Small intestine (tissue), 7 donors: ENCODE measurements at regions not wholly inside any gene's neighbourhood (a gene's known extent, or its start where the extent isn't known, plus 50 kb on each side); places are given as distances from the start of the nearest gene placed in this dataset.
"Not testable (repeated sequence)": the region's sequence is repeated elsewhere in the genome, so short reads cannot be mapped to it uniquely, and the experiment has no call there.

Source experiments
- DNase-seq, 2 donors: peaks; one replicate each; pipeline versions ENCODE4 v3.0.0 to v3.0.0-alpha.2; 2013
- FAIRE-seq: peaks from 2 replicates; lab custom pipeline; 2012; peaks lifted over from hg19 to GRCh38; lab: Jason Lieb, UNC
- H3K27ac ChIP-seq, 3 donors: one replicate each; pipeline ENCODE4 v1.5.1; 2013; ENCODE audit warnings: low read length in 2 of 3, mild to moderate bottlenecking in 2 of 3, control low read depth in 1 of 3, inconsistent platforms in 1 of 3, low read depth in 1 of 3, moderate library complexity in 1 of 3
- H3K27me3 ChIP-seq, 3 donors: one replicate each; pipeline ENCODE4 v1.6.1; 2013; ENCODE audit warnings: low read length in 3 of 3, inconsistent platforms in 1 of 3; ENCODE audit not compliant: control insufficient read depth in 3 of 3, insufficient read depth in 3 of 3
- H3K36me3 ChIP-seq, 3 donors: one replicate each; pipeline ENCODE4 v1.6.1; 2013; ENCODE audit warnings: low read length in 3 of 3, inconsistent platforms in 1 of 3, low read depth in 1 of 3, mild to moderate bottlenecking in 1 of 3, moderate library complexity in 1 of 3; ENCODE audit not compliant: control insufficient read depth in 3 of 3, insufficient read depth in 2 of 3
- H3K4me1 ChIP-seq, 3 donors: one replicate each; pipeline ENCODE4 v1.6.1; 2013; ENCODE audit warnings: low read length in 2 of 3, inconsistent platforms in 1 of 3, low read depth in 1 of 3, mild to moderate bottlenecking in 1 of 3, moderate library complexity in 1 of 3; ENCODE audit not compliant: control insufficient read depth in 3 of 3, insufficient read depth in 2 of 3
- H3K4me3 ChIP-seq, 3 donors: one replicate each; pipeline ENCODE4 v1.5.1; 2013; ENCODE audit warnings: low read length in 3 of 3, control low read depth in 1 of 3, inconsistent platforms in 1 of 3, low read depth in 1 of 3, mild to moderate bottlenecking in 1 of 3, moderate library complexity in 1 of 3
- H3K9me3 ChIP-seq, 2 donors: one replicate each; pipeline ENCODE4 v1.6.1; 2013; ENCODE audit warnings: low read depth in 1 of 2, low read length in 1 of 2; ENCODE audit not compliant: control insufficient read depth in 2 of 2, insufficient read depth in 1 of 2
- WGBS, 3 donors: extraction: QIAGEN DNeasy Blood & Tissue Kit; methylation state at CpG; one replicate each; pipeline ENCODE4 v1.1.7; 2013; 5-methylcytosine and 5-hydroxymethylcytosine counted together
- donor health status: healthy with polysubstance abuse.
- donor health status: control.
- donor health status: control.
- donor health status: Bipolar disorder and iron deficiency.
- donor health status: healthy.

DNA sequence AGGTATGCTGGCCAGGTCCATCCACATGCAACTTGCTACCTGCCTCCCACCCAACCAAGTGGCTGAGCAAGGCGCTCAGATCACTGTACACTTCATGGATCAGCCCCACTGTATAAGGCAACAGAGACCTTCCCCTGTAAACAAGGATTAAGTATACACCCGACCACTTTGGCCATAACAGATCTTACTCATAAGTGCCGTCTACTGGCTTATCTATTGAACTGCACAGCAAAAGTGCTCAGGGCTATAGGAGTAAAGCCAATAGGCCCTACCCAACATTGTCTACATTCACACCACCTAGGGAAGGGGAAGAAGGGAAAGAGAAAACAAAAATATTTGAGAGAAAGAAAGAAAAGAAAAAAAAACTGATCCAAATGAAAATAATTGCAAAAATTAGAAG lies 663.9 kb upstream of the LRRTM1 start:
- FAIRE-seq: no peak

DNA sequence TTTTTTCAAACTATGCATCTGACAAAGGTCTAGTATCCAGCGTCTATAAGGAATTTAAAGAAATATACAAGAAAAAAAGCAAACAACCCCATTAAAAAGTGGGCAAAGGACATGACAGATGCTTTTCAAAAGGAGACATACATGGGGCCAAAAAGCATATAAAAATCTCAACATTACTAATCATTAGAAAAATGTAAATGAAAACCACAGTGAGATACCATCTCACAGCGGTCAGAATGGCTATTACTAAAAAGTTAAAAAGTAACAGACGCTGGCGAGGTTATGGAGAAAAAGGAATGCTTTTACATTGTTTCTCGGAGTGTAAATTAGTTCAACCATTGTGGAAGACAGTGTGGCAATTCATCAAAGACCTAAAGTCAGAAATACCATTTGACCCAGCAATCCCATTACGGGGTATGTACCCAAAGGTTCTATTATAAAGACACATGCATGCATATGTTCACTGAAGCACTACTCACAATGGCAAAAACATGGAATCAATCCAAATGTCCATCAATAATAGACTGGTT lies 643.1 kb upstream of the LRRTM1 start:
- FAIRE-seq (no peak), DNase-seq (no peak)
- no peaks in the 10 kb centered on the region for H3K36me3 ChIP-seq
- H3K27me3 ChIP-seq: no peaks in the 10 kb centered on the region
- H3K27ac ChIP-seq: no peak overlapping the region
- 73 to 80% (median 75%) methylated on average over 6 of the region's 6 CpGs for WGBS, 3 donors
- H3K9me3 ChIP-seq: no peaks in the 10 kb centered on the region
- no peak overlapping the region for H3K4me3 ChIP-seq
- H3K4me1 ChIP-seq: no peaks in the 10 kb centered on the region

More for the DNA sequence above, 663.9 kb upstream of the LRRTM1 start:
- Histone ChIP-seq H3K4me1 (no peaks in the 10 kb centered on the region), H3K9me3 (peaks cover 0 to 27% of the 10 kb centered on the region in 2 donors), H3K36me3 (no peaks in the 10 kb centered on the region), H3K27ac (no peak overlapping the region), H3K27me3 (no peaks in the 10 kb centered on the region), H3K4me3 (no peak overlapping the region)
- no peak for DNase-seq
- 56 to 66% (median 58%) methylated on average over 3 of the region's 3 CpGs for WGBS, 3 donors

DNA sequence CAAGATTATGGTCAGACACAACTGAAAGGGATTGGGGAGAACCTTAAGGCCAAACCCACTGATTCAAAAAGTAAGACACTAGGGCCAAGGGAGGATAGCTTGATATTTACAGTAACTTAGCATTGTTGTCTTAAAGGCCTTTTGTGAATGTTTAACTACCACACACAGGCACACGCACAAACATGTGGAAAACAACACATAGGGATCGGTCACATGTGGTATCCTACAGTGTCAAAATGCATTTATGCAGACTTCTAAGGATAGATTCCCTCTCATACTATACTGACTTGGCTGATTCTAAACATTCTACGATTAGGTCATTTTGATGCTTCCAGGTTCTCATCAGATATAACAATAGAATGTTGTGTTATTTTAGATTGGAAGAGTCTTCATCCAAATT lies 638.9 kb upstream of the LRRTM1 start:
- peaks cover 0 to 1% of the 10 kb centered on the region in 2 donors for H3K9me3 ChIP-seq
- no peaks in the 10 kb centered on the region for H3K36me3 ChIP-seq
- no peaks in the 10 kb centered on the region for H3K4me1 ChIP-seq
- WGBS, 3 donors: 83 to 91% (median 90%) methylated on average over 3 of the region's 3 CpGs
- H3K27me3 ChIP-seq: no peaks in the 10 kb centered on the region
- no peak overlapping the region for H3K27ac ChIP-seq
- DNase-seq (no peak), FAIRE-seq (no peak)
- no peak overlapping the region for H3K4me3 ChIP-seq

DNA sequence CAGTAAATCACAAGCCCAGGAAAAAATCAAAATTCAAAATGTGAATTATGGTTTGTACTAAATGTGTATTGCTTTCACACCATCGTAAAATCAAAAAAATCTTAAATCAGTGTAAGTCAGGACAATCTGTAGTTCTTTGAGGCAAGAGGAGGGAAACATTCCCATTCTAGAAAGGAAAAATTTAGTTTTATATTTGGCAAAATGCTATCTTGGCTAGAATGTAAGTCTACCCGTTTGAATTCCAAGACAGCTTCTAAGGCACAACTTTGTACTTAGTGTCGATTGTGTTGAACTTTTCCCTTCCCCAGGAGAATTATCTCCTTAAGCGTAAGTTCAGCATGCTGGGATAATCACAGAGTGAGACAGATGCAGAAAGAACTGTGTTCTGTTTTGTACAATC lies 638.2 kb upstream of the LRRTM1 start:
- 81 to 87% (median 84%) methylated on average over 4 of the region's 4 CpGs for WGBS, 3 donors
- Histone ChIP-seq H3K36me3 (no peaks in the 10 kb centered on the region), H3K27ac (no peak overlapping the region), H3K4me3 (no peak overlapping the region), H3K4me1 (no peaks in the 10 kb centered on the region), H3K9me3 (peaks cover 0 to 1% of the 10 kb centered on the region in 2 donors), H3K27me3 (no peaks in the 10 kb centered on the region)
- FAIRE-seq: no peak
- DNase-seq: no peak

DNA sequence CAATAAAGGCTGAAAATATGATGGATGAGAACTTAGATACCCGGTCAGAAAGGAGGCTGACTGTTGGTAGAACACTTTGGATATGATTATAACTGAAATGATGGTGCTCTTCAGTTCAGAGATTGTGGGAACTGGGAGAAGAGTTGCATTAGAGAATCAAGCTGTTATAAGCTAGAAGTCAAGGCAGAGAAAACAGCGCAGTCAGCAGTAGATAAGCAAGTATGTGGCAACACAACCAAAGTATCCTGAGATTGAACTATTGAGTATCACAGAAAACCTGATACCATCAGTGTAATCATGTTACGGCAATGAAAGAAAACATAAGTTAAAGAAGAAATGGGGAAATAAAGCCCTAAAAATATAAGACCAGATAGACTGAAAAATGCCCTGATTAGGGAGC lies 633.9 kb upstream of the LRRTM1 start:
- FAIRE-seq (no peak), DNase-seq (no peak)
- Histone ChIP-seq H3K4me1 (no peaks in the 10 kb centered on the region), H3K9me3 (peaks cover 0 to 1% of the 10 kb centered on the region in 2 donors), H3K36me3 (no peaks in the 10 kb centered on the region), H3K27ac (no peak overlapping the region), H3K4me3 (no peak overlapping the region), H3K27me3 (no peaks in the 10 kb centered on the region)
- 44 to 66% (median 55%) methylated on average over 3 of the region's 3 CpGs for WGBS, 3 donors

DNA sequence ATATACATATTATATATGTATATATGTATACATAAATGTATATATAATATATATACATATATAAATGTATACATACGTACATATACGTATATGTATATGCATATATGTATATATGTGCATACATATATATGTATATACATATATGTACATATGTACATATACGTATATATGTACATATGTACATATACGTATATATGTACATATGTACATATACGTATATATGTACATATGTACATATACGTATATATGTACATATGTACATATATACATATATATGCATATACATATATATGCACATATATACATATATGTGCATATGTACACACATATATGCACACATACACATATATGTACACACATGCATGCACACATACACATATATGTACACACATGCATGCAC lies 627.3 kb upstream of the LRRTM1 start:
- not testable (repeated sequence) for H3K36me3 ChIP-seq, DNase-seq, H3K27me3 ChIP-seq, H3K4me3 ChIP-seq, H3K9me3 ChIP-seq, H3K27ac ChIP-seq, H3K4me1 ChIP-seq
- 96 to 98% (median 97%) methylated on average over 3 to 5 of the region's 6 CpGs for WGBS, 3 donors
- peak; percentile 99 for FAIRE-seq

GRCh38 chr2:80930777-80931176 lies 626.2 kb upstream of the LRRTM1 start:
- Histone ChIP-seq H3K4me1 (no peaks in the 10 kb centered on the region), H3K9me3 (peaks cover 0 to 9% of the 10 kb centered on the region in 2 donors), H3K4me3 (no peak overlapping the region), H3K36me3 (no peaks in the 10 kb centered on the region), H3K27ac (no peak overlapping the region), H3K27me3 (no peaks in the 10 kb centered on the region)
- no peak for FAIRE-seq
- WGBS, 3 donors: 80 to 89% (median 87%) methylated on average over 1 of the region's 1 CpG
- DNase-seq: no peak

DNA sequence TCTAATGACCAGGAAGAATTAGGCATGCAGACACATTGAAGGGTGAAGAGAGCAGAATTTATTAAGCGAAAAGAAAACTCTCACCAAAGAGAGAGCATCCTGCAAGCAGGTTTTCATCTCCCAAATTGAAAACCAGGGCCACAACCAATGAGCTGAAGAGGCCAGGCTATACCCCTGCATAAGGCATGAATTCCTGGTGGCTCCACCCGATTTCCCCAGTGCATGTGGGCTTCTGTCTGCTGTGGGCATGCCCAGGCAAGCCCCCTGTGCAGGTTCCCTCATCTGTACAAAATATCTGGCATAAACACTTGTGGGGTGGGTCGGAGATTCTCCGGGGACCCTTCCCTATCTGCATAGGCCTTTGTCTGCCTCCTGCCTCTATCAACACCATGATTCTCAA lies 621.6 kb upstream of the LRRTM1 start:
- Histone ChIP-seq H3K36me3 (no peaks in the 10 kb centered on the region), H3K27ac (no peak overlapping the region), H3K4me3 (no peak overlapping the region), H3K9me3 (peaks cover under 1 to 12% of the 10 kb centered on the region in 2 donors), H3K4me1 (no peaks in the 10 kb centered on the region), H3K27me3 (no peaks in the 10 kb centered on the region)
- 55 to 77% (median 56%) methylated on average over 4 of the region's 4 CpGs for WGBS, 3 donors
- no peak for DNase-seq
- no peak for FAIRE-seq

GRCh38 chr2:80896576-80896975 lies 592.0 kb upstream of the LRRTM1 start:
- no peaks in the 10 kb centered on the region for H3K9me3 ChIP-seq
- no peak overlapping the region for H3K27ac ChIP-seq
- DNase-seq (no peak), FAIRE-seq (no peak)
- H3K4me1 ChIP-seq: no peaks in the 10 kb centered on the region
- H3K4me3 ChIP-seq: no peak overlapping the region
- no peaks in the 10 kb centered on the region for H3K27me3 ChIP-seq
- H3K36me3 ChIP-seq: no peaks in the 10 kb centered on the region
- 58 to 76% (median 72%) methylated on average over 7 of the region's 7 CpGs for WGBS, 3 donors
